DOHH2 (cell line): ENCODE measurements at regions not wholly inside any gene's neighbourhood (a gene's known extent, or its start where the extent isn't known, plus 50 kb on each side); places are given as distances from the start of the nearest gene placed in this dataset.

Experiments used
- H3F3A ChIP-seq: fragments of 200-600 bp; sonication (generic), shearing (Covaris generic); 2 replicates; pipeline ENCODE4 v1.6.0; 2016; ENCODE audit warnings: antibody characterized with exemption, mild to moderate bottlenecking; ENCODE audit not compliant: control insufficient read depth, insufficient read depth
- H3K27ac ChIP-seq: fragments of 200-600 bp; sonication (generic); 2 replicates; pipeline ENCODE4 v1.5.1; 2014; ENCODE audit warnings: low read depth, mild to moderate bottlenecking, low read length, moderate library complexity
- H3K27me3 ChIP-seq: fragments of 200-600 bp; sonication (generic); 2 replicates; pipeline ENCODE4 v1.6.1; 2014; ENCODE audit warnings: mild to moderate bottlenecking, low read length, mixed read lengths; ENCODE audit not compliant: control insufficient read depth
- H3K36me3 ChIP-seq: fragments of 200-600 bp; sonication (generic); 2 replicates; pipeline ENCODE4 v1.6.1; 2014; ENCODE audit warnings: mild to moderate bottlenecking, low read length, moderate library complexity, mixed read lengths; ENCODE audit not compliant: control insufficient read depth
- H3K4me1 ChIP-seq: fragments of 200-600 bp; sonication (generic); 2 replicates; pipeline ENCODE4 v1.6.1; 2014; ENCODE audit warnings: mild to moderate bottlenecking, low read length, mixed read lengths; ENCODE audit not compliant: control insufficient read depth
- H3K4me2 ChIP-seq: fragments of 200-600 bp; sonication (generic); 2 replicates; pipeline ENCODE4 v1.6.0; 2014; ENCODE audit warnings: mild to moderate bottlenecking, low read length, moderate library complexity
- H3K4me3 ChIP-seq: fragments of 200-600 bp; sonication (generic); 2 replicates; pipeline ENCODE4 v1.5.1; 2014; ENCODE audit warnings: mild to moderate bottlenecking, low read length, mixed read lengths
- H3K79me2 ChIP-seq: fragments of 200-600 bp; sonication (generic); 2 replicates; pipeline ENCODE4 v1.6.1; 2014; ENCODE audit warnings: mild to moderate bottlenecking, low read length, mixed read lengths; ENCODE audit not compliant: control insufficient read depth
- H3K9me2 ChIP-seq: fragments of 200-600 bp; sonication (generic); replicated peaks from 2 replicates; pipeline ENCODE4 v1.6.1; 2014; ENCODE audit warnings: mild to moderate bottlenecking, low read length, mixed read lengths; ENCODE audit not compliant: control insufficient read depth
- H3K9me3 ChIP-seq: fragments of 200-600 bp; sonication (generic); 2 replicates; pipeline ENCODE4 v1.6.1; 2014; ENCODE audit warnings: antibody characterized with exemption, low read length, mixed read lengths; ENCODE audit not compliant: control insufficient read depth, insufficient read depth
- H4K20me1 ChIP-seq: fragments of 200-600 bp; sonication (generic); 2 replicates; pipeline ENCODE4 v1.6.0; 2014; ENCODE audit warnings: low read depth, mild to moderate bottlenecking, antibody characterized with exemption, low read length, moderate library complexity; ENCODE audit not compliant: control insufficient read depth, insufficient read depth
- EZH2phosphoT487 ChIP-seq: fragments of 200-600 bp; sonication (generic); IDR thresholded peaks from 2 replicates; pipeline ENCODE4 v1.6.1; 2017; ENCODE audit warnings: borderline replicate concordance, mild to moderate bottlenecking, antibody characterized with exemption, low read length, moderate library complexity, mixed read lengths
- TF ChIP-seq, protein P1 (sequence below): fragments of 200-600 bp; sonication (generic); IDR thresholded peaks from one replicate; pipeline ENCODE4 v1.5.1; 2014; ENCODE audit warnings: antibody characterized with exemption, mild to moderate bottlenecking, low read depth, low read length; ENCODE audit not compliant: poor library complexity, severe bottlenecking

DNA sequence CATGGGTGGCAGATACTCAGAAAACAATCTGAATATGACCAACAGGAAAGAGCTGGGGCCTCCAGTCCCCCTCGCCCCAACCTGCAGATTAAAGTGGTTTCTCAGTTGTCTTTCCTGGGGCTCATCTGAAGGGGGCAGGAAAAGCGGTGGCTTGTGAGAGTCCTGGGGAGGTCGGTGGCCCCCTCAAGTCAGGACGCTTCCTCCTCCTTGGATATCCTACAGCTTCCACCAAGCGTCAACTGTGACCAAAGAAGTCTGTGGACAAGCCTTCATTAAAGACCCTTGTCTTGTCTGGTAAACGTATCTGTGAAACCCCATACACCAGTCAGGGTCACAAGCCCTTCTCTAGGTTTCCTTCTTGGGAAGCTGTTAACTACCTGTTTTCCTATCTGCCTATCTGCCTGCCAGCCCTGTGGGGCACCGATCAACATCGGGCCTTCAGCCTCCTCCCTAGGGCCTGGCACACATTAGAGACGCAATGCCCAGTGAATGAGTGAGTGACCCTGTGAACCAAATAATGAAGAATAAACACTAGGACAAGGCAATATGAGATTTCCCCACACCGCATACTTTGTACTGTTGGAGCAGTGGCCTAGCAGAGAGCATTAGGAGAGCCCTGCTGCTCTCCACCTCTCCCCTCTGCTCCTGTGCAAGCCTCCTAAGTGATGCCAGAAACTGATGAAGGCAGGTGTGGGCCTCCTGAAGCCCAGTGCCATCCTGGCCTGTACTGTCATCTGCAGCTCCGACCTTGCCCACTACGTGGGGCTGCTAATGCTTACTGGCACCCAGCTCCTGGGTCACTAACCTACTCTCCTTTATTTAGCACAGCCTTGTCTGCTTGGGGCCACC, 1317.8 kb downstream of the UQCRFS1 start:
- Histone ChIP-seq H3K4me2 (no peak overlapping the region), H3K9me2 (no peaks in the 10 kb centered on the region), H3K79me2 (no peaks in the 10 kb centered on the region), H3K27me3 (no peaks in the 10 kb centered on the region), H3K9me3 (no peaks in the 10 kb centered on the region; the same call in 1 of the 2 replicates), H3K36me3 (no peaks in the 10 kb centered on the region), H3K4me3 (no peak overlapping the region), H3K27ac (no peak overlapping the region), H3F3A (no peaks in the 10 kb centered on the region), H3K4me1 (no peaks in the 10 kb centered on the region), H4K20me1 (no peaks in the 10 kb centered on the region)
- no peak for TF ChIP-seq EZH2phosphoT487
- TF ChIP-seq, protein P1, sequence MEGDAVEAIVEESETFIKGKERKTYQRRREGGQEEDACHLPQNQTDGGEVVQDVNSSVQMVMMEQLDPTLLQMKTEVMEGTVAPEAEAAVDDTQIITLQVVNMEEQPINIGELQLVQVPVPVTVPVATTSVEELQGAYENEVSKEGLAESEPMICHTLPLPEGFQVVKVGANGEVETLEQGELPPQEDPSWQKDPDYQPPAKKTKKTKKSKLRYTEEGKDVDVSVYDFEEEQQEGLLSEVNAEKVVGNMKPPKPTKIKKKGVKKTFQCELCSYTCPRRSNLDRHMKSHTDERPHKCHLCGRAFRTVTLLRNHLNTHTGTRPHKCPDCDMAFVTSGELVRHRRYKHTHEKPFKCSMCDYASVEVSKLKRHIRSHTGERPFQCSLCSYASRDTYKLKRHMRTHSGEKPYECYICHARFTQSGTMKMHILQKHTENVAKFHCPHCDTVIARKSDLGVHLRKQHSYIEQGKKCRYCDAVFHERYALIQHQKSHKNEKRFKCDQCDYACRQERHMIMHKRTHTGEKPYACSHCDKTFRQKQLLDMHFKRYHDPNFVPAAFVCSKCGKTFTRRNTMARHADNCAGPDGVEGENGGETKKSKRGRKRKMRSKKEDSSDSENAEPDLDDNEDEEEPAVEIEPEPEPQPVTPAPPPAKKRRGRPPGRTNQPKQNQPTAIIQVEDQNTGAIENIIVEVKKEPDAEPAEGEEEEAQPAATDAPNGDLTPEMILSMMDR, result no peak

GRCh38 chr19:27892500-27892899, 1320.5 kb downstream of the UQCRFS1 start:
- no peaks in the 10 kb centered on the region for H3K27me3 ChIP-seq
- H3K36me3 ChIP-seq, result no peaks in the 10 kb centered on the region
- no peak overlapping the region for H3K4me3 ChIP-seq
- no peaks in the 10 kb centered on the region for H4K20me1 ChIP-seq
- no peaks in the 10 kb centered on the region for H3K4me1 ChIP-seq
- no peaks in the 10 kb centered on the region for H3K79me2 ChIP-seq
- no peaks in the 10 kb centered on the region for H3K9me2 ChIP-seq
- no peaks in the 10 kb centered on the region for H3F3A ChIP-seq
- H3K9me3 ChIP-seq, result peaks cover 9% of the 10 kb centered on the region; the same call in 1 of the 2 replicates
- H3K4me2 ChIP-seq, result no peak overlapping the region
- H3K27ac ChIP-seq, result no peak overlapping the region
- TF ChIP-seq, protein P1, result no peak
- TF ChIP-seq EZH2phosphoT487, result no peak

- no peaks in the 10 kb centered on the region for H3K27me3 ChIP-seq
- no peaks in the 10 kb centered on the region for H3K79me2 ChIP-seq
- no peak overlapping the region for H3K27ac ChIP-seq
- no peaks in the 10 kb centered on the region for H4K20me1 ChIP-seq
- no peak overlapping the region for H3K4me3 ChIP-seq
- H3K9me2 ChIP-seq, result no peaks in the 10 kb centered on the region
- no peaks in the 10 kb centered on the region for H3F3A ChIP-seq
- H3K4me2 ChIP-seq, result no peak overlapping the region
- no peaks in the 10 kb centered on the region for H3K4me1 ChIP-seq
- H3K9me3 ChIP-seq, result peaks cover 13% of the 10 kb centered on the region; the same call in 1 of the 2 replicates
- H3K36me3 ChIP-seq, result no peaks in the 10 kb centered on the region
- no peak for TF ChIP-seq EZH2phosphoT487
- TF ChIP-seq, protein P1, result no peak
Measured at GRCh38 chr19:27891411-27891810, 1321.5 kb downstream of the UQCRFS1 start.
